HG02678 (cell line): ENCODE measurements at regions not wholly inside any gene's neighbourhood (a gene's known extent, or its start where the extent isn't known, plus 50 kb on each side); places are given as distances from the start of the nearest gene placed in this dataset.

ENCODE experiments used
- ATAC-seq: cut with Tn5 transposase; IDR thresholded peaks from one replicate; pipeline ENCODE4 v1.9.1; 2021; ENCODE audit warnings: mild to moderate bottlenecking, moderate library complexity; ENCODE audit not compliant: unreplicated experiment

- ATAC-seq: no peak
Measured at GRCh38 chr12:74980510-74980909, 229.1 kb downstream of the KCNC2 start.

GRCh38 chr12:74981541-74981940, 228.1 kb downstream of the KCNC2 start:
- ATAC-seq: no peak

GRCh38 chr12:74983917-74984316, 225.7 kb downstream of the KCNC2 start:
- ATAC-seq: no peak

GRCh38 chr12:74984631-74985030, 225.0 kb downstream of the KCNC2 start:
- ATAC-seq: no peak

- no peak for ATAC-seq
Measured at GRCh38 chr12:74985293-74985985, 224.2 kb downstream of the KCNC2 start.

- no peak for ATAC-seq
Measured at GRCh38 chr12:74985986-74986319, 223.7 kb downstream of the KCNC2 start.

- no peak for ATAC-seq
Measured at GRCh38 chr12:74988156-74988555, 221.5 kb downstream of the KCNC2 start.
